MCF 10A (cell line): ENCODE measurements at regions not wholly inside any gene's neighbourhood (a gene's known extent, or its start where the extent isn't known, plus 50 kb on each side); places are given as distances from the start of the nearest gene placed in this dataset.

Experiments used
- BruUV-seq: library from RNA; stranded (reverse); fragments of 400-500 nt; replicated peaks from 2 replicates; lab custom pipeline; 2021; lab: Mats Ljungman, UMichigan
- CTCF ChIA-PET: fragments of 300-600 bp; sonication (Branson Sonifier 250); formaldehyde crosslinking; extraction: SDS; loops from one replicate; lab custom pipeline; 2021; ENCODE audit warnings: antibody characterized with exemption, inconsistent platforms; lab: Yijun Ruan, JAX
- POLR2A ChIA-PET: fragments of 300-600, 350-650 bp; sonication (Branson Sonifier 250); formaldehyde crosslinking; extraction: SDS; loops from one replicate; lab custom pipeline; 2020; ENCODE audit warnings: antibody characterized with exemption, inconsistent platforms; lab: Yijun Ruan, JAX
- DNase-seq: peaks from one replicate; pipeline ENCODE4 v3.0.0-alpha.2; 2018; ENCODE audit not compliant: unreplicated experiment
- H3K27ac Mint-ChIP-seq: one replicate; pipeline ENCODE4 v1.8.0; 2022; ENCODE audit warnings: mild to moderate bottlenecking, low read depth, mixed read lengths; ENCODE audit not compliant: unreplicated experiment
- H3K27me3 Mint-ChIP-seq: one replicate; pipeline ENCODE4 v1.8.0; 2022; ENCODE audit warnings: mixed read lengths; ENCODE audit not compliant: insufficient read depth, unreplicated experiment
- H3K36me3 Mint-ChIP-seq: one replicate; pipeline ENCODE4 v1.8.0; 2022; ENCODE audit warnings: mild to moderate bottlenecking, moderate library complexity, mixed read lengths; ENCODE audit not compliant: insufficient read depth, unreplicated experiment
- H3K4me1 Mint-ChIP-seq: one replicate; pipeline ENCODE4 v1.8.0; 2022; ENCODE audit warnings: mixed read lengths; ENCODE audit not compliant: insufficient read depth, unreplicated experiment
- H3K4me3 Mint-ChIP-seq: one replicate; pipeline ENCODE4 v1.8.0; 2022; ENCODE audit warnings: mild to moderate bottlenecking, moderate library complexity, mixed read lengths; ENCODE audit not compliant: unreplicated experiment
- H3K9me3 Mint-ChIP-seq: one replicate; pipeline ENCODE4 v1.8.0; 2022; ENCODE audit warnings: mixed read lengths; ENCODE audit not compliant: unreplicated experiment
- intact Hi-C: fragments of 100-400 bp; cut with micrococcal nuclease; formaldehyde crosslinking; loops from 2 replicates; pipeline ENCODE4 v1.14.1; 2022
- TF ChIP-seq, protein P1 (sequence below): fragments of 200-600 bp; IDR thresholded peaks from one replicate; pipeline ENCODE4 v1.8.0; 2022; ENCODE audit warnings: antibody characterized with exemption, mild to moderate bottlenecking; ENCODE audit not compliant: unreplicated experiment

DNA sequence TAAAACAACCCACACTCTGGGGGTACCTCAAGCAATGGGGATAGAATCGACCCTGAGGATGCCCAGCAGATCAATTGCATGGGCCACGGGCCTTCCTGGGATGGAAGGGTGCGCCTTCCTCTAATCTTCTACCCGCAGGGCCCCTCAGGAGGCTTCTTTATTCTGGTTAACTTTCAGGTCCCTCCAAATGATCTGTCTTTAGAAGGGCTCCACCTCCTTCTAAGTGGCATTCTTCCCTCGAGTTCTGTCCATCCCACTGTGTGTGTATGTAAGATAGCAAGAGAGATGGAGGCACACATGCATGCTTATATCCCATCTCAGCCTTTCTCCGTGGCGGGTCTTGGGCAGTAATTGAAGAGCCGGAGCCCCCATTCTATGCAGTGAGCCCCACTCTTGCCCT is 125.7 kb downstream of the MRM1 start:
- no peak for DNase-seq
- TF ChIP-seq, protein P1, sequence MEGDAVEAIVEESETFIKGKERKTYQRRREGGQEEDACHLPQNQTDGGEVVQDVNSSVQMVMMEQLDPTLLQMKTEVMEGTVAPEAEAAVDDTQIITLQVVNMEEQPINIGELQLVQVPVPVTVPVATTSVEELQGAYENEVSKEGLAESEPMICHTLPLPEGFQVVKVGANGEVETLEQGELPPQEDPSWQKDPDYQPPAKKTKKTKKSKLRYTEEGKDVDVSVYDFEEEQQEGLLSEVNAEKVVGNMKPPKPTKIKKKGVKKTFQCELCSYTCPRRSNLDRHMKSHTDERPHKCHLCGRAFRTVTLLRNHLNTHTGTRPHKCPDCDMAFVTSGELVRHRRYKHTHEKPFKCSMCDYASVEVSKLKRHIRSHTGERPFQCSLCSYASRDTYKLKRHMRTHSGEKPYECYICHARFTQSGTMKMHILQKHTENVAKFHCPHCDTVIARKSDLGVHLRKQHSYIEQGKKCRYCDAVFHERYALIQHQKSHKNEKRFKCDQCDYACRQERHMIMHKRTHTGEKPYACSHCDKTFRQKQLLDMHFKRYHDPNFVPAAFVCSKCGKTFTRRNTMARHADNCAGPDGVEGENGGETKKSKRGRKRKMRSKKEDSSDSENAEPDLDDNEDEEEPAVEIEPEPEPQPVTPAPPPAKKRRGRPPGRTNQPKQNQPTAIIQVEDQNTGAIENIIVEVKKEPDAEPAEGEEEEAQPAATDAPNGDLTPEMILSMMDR, result no peak
- CTCF ChIA-PET, result no interaction called here
- H3K27me3 Mint-ChIP-seq, result peaks cover 99% of the 10 kb centered on the region
- BruUV-seq, result no TSS peak
- intact Hi-C loops, result no loop called here
- H3K4me1 Mint-ChIP-seq, result no peaks in the 10 kb centered on the region
- H3K4me3 Mint-ChIP-seq, result no peak overlapping the region
- POLR2A ChIA-PET, result interaction anchor here (0.6 kb wide), 1 partner anchor 532 kb away, joined by 3 read pairs; no protein-coding TSS in a partner anchor
- no peaks in the 10 kb centered on the region for H3K9me3 Mint-ChIP-seq
- H3K27ac Mint-ChIP-seq, result no peak overlapping the region
- H3K36me3 Mint-ChIP-seq, result no peaks in the 10 kb centered on the region

DNA sequence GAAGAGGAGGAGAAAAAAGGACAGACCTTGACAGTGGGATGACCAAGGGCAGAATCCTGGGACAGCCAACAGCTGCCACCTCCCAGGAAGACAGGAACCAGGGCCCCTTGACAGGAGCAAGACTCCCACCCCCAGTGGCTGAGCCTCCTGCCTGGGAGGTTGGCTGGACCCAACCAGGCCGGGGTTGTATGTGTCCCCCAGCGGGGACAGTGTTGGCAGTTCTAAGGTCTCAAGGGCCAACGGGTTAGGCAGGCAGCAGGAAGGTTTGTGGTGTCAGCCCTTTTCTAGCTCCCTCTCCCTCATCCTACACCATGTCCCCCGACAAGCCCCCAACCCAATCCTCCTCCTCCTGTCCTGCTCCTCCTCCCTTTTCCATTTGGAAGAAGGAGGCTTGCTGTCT is 126.2 kb downstream of the MRM1 start:
- TF ChIP-seq, protein P1, result no peak
- H3K9me3 Mint-ChIP-seq, result no peaks in the 10 kb centered on the region
- H3K27ac Mint-ChIP-seq, result no peak overlapping the region
- intact Hi-C loops, result no loop called here
- H3K4me3 Mint-ChIP-seq, result no peak overlapping the region
- BruUV-seq, result no TSS peak
- ChIA-PET POLR2A (interaction anchor here (0.6 kb wide), 1 partner anchor 531 kb away, joined by 3 read pairs; no protein-coding TSS in a partner anchor), CTCF (no interaction called here)
- DNase-seq, result no peak
- no peaks in the 10 kb centered on the region for H3K4me1 Mint-ChIP-seq
- H3K27me3 Mint-ChIP-seq, result peaks cover 99% of the 10 kb centered on the region
- H3K36me3 Mint-ChIP-seq, result no peaks in the 10 kb centered on the region

DNA sequence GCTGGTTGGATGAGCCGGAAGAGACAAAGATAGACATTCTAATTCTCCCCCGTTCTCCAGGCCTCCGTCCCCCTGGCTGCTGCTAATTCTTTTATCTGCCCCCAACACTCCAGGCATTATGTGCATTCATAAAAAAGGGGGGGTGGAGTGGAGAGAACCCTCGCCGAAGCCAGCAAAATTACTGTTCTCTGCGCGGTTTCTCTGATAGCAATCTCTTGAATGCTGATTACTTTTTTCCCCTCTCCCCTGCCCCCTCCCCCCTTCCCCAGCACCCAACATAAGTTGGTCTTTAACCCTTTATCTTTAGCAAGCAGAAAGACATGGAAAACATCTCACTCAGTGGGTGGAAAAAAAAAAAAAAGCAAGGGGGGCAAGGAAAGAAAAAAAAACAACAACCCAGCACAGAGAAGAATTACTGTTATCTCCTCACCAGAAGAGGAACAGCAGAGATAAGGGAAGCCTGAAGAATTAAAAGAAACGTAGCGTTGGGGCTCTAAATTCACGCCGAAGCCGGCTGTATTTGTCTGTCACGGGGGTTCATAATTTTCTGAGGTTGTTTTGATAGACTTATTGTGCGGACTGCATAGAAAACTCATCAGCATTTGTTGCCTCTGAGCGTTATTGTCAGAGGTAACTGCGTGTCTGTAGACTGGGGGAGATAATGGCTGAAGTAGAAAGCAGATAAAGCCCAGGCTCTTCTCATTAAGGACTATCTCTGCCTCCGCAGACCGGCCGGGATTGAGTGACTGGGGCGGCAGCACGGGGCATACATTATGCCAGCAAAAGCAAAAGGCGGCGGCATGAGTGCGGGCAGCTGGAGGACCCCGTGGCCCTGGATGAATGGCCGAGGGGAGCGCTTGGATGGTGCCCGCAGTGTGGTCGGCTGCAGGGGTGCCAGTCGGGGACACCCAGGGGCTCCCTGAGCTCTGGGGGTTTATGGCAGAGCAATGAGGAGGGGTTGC is 126.9 kb downstream of the MRM1 start:
- no peaks in the 10 kb centered on the region for H3K9me3 Mint-ChIP-seq
- H3K4me3 Mint-ChIP-seq, result no peak overlapping the region
- POLR2A ChIA-PET, result no interaction called here

More for the DNA sequence above, 126.9 kb downstream of the MRM1 start:
- H3K27ac Mint-ChIP-seq, result no peak overlapping the region
- TF ChIP-seq, protein P1, result no peak
- no peaks in the 10 kb centered on the region for H3K36me3 Mint-ChIP-seq
- BruUV-seq, result no TSS peak
- no peaks in the 10 kb centered on the region for H3K4me1 Mint-ChIP-seq
- H3K27me3 Mint-ChIP-seq, result peaks cover 96% of the 10 kb centered on the region
- CTCF ChIA-PET, result no interaction called here
- no peak for DNase-seq
- intact Hi-C loops, result no loop called here
